CD4-positive, alpha-beta T cell treated with Interleukin-15 for 1 hour (primary cell): ENCODE measurements at regions not wholly inside any gene's neighbourhood (a gene's known extent, or its start where the extent isn't known, plus 50 kb on each side); places are given as distances from the start of the nearest gene placed in this dataset.
"Not testable (repeated sequence)": the region's sequence is repeated elsewhere in the genome, so short reads cannot be mapped to it uniquely, and the experiment has no call there.

Source experiments
- DNase-seq: peaks from one replicate; pipeline ENCODE4 v3.0.0-alpha.2; 2020

DNA sequence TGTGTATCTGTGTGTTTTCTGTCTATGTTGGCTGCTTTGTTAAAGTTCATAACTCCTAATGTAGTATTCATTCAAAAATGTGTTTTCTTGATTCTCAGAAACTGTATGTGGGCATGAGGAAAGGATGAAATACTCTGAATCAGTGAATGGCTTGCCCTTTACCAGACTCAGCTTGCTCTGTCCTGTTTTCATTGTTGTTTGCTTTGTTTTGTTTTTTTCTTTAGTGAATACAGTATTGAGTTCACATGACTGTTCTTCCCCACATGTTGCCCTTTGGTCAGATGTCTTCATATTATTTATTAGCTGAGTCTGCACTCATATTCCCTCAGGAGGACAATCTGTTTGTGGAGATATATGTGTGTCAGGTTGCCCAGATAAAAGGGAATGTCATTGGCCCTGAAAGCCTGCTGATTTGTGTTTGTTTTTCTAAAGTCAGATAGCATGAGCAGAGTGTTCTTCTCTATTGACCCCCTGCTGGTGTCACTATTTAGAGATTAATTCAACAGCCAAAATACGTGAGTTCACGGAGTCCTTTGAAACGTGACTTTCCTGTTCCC, 1184.4 kb downstream of the RPA4 start:
- DNase-seq, result no peak

DNA sequence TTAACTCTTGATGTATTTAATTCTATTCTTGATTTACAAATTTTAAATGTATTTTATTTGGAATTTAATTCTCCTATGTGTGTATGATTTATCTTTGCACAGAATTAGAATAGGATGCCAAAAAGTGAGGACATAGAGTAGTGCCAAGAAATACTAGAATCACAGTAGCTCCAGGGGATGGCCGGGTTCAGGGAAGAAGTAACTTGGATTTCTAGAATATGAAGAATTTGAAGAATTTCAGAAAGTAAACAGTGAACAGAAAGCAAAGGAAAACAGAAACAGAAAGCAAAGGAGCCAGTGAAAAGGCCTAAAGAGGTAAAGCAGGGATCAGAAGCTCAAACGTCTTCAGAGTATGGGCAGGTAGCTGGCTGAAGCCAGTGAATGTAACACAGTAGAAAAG, 1187.6 kb downstream of the RPA4 start:
- no peak for DNase-seq

DNA sequence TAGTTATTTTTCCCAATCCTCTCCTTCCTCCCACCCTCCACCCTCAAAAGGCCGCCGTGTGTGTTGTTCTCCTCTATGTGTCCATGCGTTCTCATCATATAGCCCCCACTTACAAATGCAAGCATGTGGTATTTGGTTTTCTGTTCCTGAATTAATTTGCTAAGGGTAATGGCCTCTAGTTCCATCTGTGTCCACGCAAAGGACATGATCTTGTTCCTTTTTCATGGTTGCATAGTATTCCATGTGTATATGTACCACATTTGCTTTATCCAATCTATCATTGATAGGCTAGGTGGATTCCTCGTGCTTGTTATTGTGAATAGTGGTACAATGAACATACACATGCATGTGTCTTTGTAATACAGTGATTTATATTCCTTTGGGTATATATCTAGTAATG, 1193.7 kb downstream of the RPA4 start:
- DNase-seq, result no peak

DNA sequence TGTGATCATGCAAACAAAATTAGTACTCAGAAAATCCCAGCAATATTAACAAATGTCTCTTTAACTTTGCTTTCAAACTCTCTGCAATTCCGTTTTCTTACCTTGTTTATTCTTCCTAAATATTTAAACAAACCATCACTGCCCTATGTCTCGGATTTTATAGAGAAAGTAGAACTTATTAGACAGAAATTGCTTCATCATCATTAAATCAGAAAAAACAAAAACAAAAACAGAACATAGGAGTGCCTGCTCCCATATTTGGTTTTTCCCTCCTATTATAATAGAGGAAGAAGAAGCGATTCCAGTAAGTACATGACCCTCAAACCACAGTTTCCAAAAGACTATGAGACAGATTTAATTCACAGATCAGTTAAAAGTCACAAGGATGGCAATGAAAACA, 1228.0 kb downstream of the RPA4 start:
- no peak for DNase-seq

DNA sequence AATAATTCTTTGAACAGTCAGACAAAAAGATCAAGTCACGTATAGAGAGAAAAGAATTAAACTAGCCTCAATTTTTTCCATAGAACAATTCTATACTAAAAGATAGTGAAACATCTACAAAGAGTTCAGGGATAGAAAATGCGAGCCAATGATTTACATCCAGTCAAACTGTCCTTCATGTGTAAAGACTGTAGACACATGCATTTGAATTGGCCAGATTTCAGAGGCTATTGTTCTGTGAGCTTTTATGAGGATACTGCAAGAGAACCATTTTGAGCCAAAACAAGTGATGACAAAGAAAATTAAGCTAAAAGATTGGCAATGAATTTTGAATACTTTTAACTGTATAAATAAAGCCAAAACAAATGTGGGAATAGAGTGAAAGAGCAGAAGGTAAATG, 1230.3 kb downstream of the RPA4 start:
- DNase-seq, result no peak

DNA sequence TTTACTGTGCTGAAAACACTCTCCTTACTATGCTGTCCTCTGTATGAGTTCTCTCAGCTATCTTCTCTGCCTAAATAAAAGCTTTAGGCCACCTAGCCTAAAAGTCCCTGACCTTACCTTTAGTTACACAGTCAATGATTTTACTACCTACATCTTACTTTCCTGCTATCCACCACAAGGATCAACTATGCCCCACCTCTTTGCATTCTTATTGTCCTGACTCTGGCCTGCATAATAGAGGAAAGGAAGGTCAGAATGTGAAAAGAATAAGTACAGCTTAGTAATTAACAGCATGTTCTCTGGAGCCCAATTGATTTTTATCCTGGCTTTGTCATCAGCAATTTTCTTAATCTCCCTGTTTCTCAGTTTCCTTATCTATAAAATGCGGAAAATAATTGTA, 1257.8 kb downstream of the RPA4 start:
- no peak for DNase-seq

DNA sequence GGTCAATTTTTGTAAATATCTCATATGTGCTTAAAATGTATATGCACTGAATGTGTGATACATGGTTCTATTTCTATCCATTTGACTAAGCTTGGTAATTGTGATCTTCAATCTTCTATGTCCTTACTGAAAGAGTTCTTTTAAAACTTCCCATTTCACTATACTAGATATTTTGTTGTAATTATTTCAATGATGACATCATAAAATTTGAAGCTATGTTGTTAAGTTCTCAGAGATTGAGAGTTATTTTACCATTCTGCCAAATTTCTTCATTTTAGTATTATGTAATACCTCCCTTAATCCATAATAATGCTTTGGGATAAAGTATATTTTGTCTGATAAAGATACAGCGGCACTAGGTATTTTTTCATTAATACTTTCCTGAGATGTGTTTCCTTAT, 1307.3 kb downstream of the RPA4 start:
- no peak for DNase-seq

DNA sequence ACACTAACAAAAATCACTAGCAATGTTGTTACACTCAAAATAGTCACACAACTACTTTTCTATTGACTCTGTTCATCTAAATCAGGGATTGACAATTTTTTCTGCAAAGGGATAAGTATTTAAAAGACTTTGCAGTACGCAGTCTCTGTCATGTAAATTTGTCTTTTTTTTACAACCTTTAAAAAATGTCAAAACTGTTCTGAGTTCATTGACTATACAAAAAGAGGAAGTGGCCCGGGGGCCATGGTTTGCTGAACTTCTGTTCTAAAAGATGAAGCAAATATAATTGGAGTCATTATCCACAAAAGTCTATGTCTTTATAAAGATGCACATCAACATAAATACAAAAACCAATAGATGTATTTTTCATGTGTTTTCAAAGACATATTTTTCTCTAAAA, 1310.3 kb downstream of the RPA4 start:
- DNase-seq, result no peak

DNA sequence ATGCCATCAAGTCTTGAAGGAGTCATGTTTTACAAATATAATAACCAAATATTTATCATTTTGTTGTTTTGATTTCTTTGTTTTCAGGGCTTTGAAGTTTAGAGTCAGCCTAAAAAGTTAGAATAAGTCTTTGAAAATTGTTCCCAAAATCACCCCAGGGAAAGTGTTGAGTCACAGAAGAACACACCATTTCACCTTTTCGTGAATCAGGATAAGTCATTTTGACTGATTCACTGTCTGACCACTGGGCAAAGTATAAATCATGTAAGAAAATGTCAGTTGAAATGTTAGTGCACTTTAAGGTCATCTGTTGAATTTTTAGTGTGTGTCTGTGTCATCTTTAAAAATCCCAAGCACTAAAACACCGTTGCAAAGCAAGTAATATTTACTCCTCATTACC, 1320.1 kb downstream of the RPA4 start:
- no peak for DNase-seq

DNA sequence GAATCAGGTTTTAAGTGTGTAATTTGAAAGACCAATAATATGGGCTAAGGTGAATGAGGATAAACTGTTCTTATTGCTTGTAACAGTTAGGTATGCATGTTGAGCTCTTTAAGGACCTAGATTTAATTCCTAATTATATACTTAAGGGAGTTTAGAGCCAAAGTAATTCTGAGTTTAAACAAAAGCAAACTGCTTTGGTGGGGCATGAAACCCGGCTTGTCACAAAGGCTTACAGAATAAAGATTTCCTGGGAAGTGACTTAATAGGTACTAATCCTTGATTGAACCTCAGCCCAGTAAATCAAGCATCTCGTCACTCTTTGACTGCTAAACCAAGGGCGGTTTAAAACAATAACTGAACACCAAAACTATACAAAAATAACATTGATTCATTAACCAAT, 1324.2 kb downstream of the RPA4 start:
- DNase-seq, result no peak

DNA sequence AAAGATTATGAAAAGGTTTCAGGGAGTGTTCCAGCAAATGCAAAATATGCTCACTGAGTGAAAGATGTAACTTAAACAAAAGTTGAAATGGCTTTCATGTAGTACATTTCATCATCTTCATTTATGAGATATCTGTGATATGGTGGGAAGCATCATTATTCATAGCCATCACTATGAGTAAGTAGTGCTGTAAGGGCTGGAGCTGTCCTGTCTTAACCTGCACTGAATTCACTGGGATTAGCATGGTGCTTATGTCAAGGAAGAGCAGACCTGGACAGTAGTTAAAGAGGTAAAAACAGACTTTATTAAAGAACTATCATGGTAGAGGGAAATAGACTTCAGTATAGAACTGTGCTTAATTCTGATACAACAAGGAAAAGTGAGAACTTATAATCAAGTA, 1347.3 kb downstream of the RPA4 start:
- DNase-seq, result no peak

DNA sequence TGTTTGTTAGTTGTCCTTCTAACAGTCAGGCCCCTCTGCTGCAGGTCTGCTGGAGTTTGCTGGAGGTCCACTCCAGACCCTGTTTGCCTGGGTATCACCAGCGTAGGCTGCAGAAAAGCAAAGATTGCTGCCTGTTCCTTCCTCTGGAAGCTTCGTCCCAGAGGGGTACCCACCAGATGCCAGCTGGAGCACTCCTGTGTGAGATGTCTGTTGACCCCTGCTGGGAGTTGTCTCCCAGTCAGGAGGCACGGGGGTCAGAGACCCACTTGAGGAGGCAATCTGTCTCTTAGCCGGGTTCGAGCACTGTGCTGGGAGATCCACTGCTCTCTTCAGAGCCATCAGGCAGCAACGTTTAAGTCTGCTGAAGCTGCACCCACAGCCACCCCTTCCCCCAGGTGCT, 1356.4 kb downstream of the RPA4 start:
- DNase-seq, result not testable (repeated sequence)

DNA sequence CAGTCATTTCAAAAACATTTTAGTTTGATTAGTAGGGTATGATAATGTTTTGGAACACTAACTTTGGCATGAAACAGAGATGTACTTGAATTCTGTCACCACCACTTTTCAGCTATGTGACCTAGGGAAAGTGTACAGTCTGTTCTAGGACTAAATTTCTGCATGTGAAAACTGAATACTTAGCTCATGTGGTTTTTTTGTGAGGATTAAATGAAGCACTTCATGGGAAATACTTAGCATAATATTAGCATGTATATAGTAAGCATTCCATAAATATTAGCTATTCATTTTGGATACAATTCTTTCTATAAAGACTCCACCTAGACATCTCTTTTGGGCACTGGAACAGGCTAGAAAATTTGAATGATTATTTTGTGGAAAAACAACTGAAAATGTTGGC, 1379.4 kb downstream of the RPA4 start:
- no peak for DNase-seq

DNA sequence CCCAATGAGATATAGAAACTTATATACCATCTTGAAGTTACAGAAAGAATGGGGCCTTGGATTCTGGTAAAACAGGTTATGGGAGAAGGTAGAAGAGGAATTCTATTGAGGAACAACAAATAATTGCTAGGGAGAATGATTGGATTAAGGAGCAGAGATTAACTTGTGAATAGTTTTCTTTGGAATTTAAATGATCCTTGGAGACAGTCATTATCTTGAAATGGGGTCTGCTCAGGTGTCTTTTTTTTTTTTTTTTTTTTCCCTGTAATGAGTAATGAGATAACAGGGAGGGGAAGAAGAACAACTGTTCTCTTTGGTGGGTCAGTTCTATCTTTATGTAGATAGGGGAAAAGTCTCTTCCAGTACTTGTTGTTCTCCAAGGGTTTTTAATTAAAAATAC, 1406.0 kb downstream of the RPA4 start:
- DNase-seq, result no peak

DNA sequence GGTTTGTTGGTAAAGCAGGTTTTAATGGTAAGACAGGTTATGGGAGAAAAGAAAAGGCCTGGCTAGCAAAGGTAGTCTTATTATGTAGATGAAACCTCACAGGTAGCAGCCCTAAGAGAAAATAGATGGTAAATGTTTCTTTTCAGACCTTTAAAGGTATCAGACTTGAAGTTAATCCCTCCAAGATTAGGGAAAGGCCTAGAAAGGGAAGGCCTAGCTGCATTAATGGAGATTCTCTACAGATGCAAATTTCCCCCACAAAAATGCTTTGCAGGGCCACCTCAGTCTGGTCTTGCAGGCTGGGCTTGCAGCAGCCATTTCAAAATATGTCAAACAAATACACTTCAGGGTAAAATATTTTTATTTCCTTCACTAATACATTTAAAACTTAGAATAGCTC, 1410.6 kb downstream of the RPA4 start:
- DNase-seq, result no peak

DNA sequence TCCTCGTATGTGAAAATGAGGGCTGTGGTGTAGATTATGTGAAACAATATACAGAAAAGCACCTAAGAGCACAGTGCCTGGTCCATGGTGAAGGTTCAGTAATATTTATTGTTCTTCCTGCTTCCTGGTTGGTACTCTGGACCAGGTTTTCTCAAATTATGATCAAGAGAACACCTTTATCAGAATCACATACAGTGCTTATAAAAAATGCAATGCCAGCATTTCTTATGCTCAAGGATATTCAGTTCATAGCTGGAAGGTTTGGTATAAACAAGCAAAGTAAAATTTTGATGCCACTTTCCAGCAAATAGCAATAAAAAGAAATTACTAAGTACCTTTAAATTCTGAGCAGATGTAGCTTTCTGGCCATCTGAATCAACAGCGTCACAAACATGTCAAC, 1412.4 kb downstream of the RPA4 start:
- DNase-seq, result no peak

DNA sequence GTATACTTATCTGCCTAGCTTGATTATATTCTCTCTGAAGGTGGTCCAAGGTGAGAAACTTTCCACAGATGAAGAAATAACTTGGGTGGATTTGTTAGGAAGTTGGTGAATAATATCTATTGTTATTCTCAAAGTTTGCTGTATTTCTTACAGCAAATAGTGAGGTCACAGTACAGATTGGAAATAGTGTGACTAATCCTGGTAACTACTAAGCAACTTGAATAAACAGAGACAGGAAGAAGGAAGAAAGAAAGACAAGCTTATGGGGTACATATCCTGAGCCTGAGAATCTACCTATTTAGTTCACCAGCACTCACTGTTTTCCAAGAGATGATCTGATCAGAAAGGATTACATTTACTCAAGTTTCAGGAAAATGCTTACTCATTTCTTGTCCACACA, 1416.1 kb downstream of the RPA4 start:
- no peak for DNase-seq

DNA sequence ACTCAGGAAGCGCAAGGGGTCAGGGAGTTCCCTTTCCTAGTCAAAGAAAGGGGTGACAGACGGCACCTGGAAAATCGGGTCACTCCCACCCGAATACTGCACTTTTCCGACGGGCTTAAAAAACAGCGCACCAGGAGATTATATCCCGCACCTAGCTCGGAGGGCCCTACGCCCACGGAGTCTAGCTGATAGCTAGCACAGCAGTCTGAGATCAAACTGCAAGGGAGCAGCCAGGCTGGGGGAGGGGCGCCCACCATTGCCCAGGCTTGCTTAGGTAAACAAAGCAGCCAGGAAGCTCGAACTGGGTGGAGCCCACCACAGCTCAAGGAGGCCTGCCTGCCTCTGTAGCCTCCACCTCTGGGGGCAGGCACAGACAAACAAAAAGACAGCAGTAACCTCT, 1416.8 kb downstream of the RPA4 start:
- not testable (repeated sequence) for DNase-seq

DNA sequence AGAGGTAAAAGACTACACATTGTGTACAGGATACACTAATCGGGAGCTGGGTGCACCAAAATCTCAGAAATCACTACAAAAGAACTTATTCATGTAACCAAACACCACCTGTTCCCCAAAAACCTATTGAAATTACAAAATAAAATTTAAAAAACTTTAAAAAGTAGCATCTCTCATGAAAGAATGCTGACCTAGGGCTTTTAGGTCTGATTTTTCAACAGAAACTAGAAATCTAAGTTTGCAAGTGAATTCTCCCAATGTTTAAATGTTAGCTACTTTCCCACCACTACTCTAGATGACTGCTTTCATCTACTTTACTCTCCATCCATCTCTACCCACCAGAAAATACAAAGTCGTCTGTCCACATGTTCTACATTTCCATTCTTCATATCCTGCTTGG, 1447.7 kb downstream of the RPA4 start:
- DNase-seq, result no peak

DNA sequence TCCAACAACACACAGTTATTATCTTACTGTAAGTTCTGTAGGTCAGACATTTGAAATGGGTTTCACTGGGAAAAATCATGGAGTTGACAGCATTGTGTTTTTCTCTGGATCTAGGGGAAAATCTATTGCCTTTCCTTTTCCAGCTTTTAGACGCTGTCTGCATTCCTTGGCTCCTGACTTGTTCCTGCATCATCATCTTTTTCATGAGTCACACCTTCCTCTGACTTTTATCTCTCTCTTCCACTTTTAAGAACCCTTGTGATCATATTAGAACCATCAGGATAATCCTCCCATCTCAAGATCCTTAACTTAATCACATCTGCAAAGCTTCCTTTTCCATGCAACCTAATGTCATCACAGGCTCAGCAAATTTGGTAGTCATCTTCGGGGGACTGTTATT, 1454.8 kb downstream of the RPA4 start:
- no peak for DNase-seq

DNA sequence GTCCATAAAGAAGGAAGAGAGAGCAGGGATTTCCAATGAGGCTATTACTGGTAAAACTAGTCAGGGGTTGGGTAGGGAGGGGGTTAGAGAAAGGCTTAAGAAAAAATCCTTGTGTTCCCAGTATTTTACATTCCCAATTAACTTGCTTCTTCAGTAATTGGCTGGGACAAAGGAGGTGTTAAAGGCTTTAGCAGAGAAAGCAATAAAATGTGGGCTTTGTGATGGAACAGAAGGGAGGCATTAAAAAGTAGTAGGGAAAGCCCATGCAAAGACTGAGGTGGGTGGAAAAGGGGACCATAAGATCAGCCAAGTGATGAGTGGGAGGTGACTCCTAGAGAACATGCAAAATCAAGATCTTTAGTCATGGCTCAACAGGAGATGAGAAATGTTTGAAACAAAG, 1467.2 kb downstream of the RPA4 start:
- no peak for DNase-seq

DNA sequence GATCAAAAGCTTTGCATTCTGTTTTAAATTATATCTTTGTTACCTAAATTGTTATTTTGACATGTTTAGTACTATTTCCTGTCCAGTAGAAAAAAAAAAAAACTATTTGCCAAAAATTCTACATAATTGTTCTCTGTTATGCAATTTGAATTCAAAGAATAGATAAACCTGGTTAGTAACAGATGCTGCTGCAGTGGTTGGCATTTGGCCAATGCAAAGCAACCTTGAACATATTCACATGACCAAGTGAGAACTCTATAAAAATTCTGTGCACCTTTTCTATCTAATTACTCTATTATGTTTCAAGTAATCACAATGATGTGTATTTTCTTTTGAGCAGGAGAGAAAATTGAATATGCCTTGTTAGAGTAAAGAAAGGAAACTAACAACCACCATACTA, 1473.4 kb downstream of the RPA4 start:
- no peak for DNase-seq

DNA sequence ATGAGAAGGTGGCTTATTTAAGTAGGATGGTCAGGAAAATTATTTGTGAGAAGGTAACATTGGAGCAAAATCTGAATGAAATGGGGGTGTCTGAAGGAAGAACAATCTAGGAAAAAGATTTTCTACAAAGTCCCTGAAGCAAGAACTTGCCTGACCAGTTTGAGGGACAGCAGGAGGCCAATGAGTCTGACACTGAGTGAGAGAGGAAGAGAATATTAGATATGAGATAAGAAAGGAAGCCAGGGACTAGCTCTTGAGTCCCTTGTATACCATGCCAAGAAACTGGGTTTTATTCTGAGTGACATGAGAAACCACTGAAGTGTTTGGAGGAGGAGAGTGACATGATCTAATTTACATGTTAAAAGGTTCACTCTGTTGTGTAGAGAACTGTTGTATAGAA, 1478.9 kb downstream of the RPA4 start:
- no peak for DNase-seq

DNA sequence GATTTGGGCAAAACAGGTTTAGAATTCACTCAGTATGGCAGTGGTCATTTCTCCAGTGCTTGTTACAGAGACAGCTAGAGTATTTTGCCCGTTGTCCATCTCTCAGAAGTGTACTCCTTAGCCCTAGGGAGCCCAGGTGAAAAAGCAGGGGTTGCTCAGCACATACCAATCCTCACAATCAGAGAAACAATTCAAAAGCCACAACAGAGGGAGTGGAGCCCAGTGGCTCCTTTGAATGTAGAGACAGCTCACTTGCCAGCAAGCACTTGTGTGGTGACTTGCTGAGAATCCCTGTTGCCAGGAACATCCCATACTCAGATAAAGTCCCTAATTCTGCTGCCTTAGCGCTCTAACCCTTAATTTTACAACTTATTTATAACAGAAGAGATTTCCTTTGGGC, 1488.3 kb downstream of the RPA4 start:
- no peak for DNase-seq

DNA sequence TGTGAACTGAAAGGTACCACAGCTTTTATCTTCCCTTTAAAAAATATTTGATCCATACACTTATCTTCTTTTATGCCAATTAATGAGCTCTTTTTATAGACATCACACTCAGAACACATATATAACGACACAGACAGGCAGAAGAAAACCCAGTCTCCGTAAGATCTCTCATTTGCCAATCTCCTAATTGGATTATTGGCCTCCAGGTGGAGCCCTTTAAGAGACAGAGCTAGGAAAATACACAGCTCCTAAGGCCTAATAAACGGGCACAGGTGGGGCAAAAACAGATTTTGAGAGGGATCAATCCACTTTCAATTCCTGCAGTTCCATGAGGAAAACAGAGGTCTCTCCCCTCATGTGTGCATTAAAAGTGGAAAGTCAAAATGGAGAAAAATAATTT, 1495.4 kb downstream of the RPA4 start:
- no peak for DNase-seq

DNA sequence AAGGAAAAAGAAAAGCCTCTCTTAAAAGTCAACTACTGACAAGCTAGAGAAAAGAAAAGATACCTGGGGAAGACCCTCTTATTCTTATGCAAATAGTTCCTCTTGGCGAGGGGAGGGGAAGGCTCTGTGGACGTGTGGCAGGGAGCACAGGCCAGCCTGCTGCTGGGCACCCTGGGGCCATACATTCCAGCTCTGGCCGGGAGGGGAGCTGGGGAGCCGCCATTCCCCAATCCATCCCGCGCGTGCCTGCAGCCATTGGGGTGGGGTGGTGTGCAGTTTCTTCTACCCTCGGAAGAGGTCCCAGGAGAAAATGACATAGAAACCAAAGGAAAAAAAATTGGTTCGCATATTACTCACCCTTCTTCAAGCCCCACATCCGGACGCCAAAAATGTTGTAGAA, 1496.4 kb downstream of the RPA4 start:
- DNase-seq, result no peak
